ENCODE measurements at regions not wholly inside any gene's neighbourhood (a gene's known extent, or its start where the extent isn't known, plus 50 kb on each side); places are given as distances from the start of the nearest gene placed in this dataset.
"Not testable (repeated sequence)": the region's sequence is repeated elsewhere in the genome, so short reads cannot be mapped to it uniquely, and the experiment has no call there.

- no peak for DNase-seq (ENCODE audit: low spot score)
These were observed 570.1 kb upstream of the SOX9 start for GRCh38 chr17:71550675-71551074.

DNA sequence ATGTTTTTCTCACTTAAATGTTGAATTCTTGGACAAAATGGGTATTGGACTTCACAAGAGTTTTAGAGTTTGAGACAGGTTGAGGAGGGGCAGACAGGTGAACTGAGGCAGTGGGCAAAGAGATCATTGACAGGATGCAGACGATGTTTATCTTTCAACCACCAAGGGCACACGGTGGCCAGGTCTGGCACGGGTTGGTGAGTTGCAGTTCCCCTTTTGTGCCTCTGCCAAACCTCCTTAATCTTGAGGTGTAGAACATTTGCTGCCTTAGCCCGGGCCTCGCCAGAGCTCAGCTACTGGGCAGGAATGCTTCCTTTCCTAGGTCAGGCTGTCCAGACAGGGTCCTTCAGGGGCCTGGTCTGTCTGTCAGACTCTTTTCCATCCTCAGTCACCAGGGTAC lies 567.4 kb upstream of the SOX9 start:
- DNase-seq (ENCODE audit: low spot score) = no peak

DNA sequence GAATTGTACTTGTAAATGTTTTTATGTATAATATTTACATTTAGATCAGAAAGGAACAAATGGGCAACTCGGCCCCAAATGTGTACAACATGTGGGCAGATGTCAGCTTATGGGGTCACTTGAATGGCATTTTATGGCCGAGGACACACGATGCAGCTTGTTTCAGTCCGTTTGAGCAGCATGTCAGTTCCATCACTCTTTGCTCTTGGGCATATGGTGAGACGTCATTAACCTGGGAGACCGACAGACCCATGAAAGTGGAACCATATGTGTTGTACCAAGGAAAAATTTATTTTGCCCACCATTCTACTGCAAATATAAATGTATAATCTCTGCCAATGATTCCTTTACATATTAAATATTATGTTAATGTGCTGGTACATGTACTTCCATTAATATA lies 561.9 kb upstream of the SOX9 start:
- no peak for DNase-seq (ENCODE audit: low spot score)

GRCh38 chr17:71572343-71572742 lies 548.5 kb upstream of the SOX9 start:
- no peak for DNase-seq (ENCODE audit: low spot score)

DNA sequence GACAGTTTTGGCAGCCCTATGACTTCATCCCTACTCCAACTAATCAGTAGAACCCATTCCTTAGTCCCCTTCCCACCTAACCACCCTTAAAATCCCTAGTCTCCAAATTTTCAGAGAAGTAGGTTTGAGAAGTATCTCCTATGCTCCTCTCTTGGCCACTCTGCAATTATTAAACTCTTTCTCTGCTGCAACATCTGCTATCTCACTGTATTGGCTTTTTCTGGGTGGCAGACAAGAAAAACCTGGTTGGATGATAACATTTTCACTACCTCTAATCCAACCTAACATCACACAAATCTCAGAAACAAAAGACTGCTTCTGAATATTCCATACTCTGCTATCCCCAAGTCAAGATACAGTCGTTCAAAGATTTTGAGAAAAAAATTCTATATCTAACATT lies 542.4 kb upstream of the SOX9 start:
- no peak for DNase-seq (ENCODE audit: low spot score)

- DNase-seq (ENCODE audit: low spot score) = no peak
These were observed 540.6 kb upstream of the SOX9 start for GRCh38 chr17:71580220-71580619.

DNA sequence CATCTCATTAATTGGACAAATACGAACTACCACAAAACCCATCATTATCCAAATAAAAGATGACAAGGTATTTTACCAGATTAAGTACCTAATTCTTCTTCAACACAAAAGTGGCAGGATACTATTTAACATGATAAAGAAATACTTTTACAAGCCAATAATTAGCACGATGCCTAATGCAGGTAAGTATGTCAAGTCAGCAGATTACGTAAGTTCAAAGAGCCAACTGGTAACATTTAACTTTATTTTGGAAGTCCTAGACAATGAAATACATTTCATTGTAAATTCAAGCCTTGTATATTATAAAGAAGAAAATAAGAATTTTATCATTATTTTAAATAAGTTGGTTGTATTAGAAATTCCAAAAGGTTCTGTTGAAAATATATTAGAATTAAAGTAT lies 535.3 kb upstream of the SOX9 start:
- DNase-seq (ENCODE audit: low spot score) = no peak

DNA sequence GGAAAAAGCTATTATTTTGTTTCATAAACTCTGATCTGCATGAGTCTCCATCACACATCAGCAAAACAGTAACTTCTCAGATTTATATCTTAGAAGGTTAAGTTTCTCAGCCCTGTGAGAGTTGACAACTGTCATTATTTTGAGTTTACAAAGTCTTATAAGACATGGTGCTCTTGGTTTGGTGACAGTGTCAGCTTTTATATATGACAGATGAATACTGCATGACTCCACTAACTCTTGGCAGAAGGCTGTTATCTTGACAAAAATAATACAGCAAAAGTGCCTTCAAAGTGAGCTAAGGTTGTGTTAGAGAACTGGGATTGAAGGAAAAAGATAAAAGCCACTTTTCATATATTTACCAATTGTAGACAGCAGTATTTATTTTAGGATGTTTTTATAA lies 528.4 kb upstream of the SOX9 start:
- no peak for DNase-seq (ENCODE audit: low spot score)

DNA sequence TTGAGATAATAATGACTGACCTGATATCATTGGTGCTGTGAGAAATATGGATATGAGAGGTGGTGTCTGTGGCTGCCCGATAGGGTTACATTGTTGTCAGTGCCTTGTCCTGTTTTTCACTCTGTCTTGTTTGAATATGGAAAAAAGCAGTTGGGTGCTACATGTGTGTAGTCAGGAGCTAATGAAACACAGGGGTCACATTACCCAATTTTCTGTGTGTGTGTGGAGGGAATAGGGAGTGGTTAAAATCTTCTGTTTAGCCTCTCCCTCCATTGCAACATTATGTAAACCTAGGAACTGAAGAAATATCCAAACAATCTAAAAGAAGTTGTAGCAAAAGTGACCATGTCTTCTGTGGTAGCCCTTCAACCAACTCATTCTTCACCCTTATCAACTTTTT lies 527.7 kb upstream of the SOX9 start:
- DNase-seq (ENCODE audit: low spot score) = no peak

DNA sequence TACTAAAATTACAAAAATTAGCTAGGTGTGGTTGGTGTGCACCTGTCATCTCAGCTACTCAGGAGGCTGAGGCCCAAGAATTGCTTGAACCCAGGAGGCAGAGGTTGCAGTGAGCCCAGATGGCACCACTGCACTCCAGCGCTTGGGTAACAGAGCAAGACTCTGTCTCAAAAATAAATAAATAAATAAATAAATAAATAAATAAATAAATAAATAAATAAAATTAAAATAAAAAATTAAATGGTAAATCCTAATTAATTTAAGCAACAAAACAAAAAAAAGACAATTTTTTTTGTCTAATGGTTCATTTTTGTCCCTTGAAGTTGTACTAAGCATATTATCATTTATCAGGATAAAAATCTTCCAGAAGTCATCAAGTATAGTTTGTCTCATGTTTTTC lies 521.2 kb upstream of the SOX9 start:
- DNase-seq (ENCODE audit: low spot score) = not testable (repeated sequence)

DNA sequence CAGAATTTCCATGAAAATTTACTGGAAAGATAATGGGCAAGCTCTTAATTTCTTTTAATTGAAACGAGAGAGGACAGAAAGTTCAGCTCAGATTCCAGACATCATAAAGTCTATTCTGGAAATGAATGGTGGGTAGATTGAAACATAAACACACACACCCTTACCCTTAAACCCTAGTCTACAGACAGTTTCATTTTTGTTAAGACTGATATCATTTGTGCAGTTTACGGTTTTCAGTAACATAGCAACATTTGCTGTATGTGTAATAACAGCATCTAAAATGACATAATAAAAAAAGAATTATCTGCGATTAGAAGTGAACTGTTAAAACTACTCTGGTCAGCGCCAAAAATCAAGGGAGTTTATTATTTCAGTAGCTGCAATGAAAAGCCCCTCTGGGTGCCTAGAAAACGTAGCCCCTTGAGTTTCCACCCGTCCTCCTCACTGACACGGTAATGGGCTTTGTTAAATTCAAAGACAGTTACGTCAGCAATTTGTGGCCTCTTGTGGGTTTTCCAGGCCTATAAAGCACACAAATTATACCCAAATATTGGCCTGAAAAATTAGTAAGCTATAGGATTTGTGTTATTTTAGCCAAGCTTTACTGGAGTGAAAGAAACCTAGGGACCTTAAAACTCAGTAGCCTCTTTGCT lies 520.6 kb upstream of the SOX9 start:
- no peak for DNase-seq (ENCODE audit: low spot score)

- no peak for DNase-seq (ENCODE audit: low spot score)
These were observed 518.8 kb upstream of the SOX9 start for GRCh38 chr17:71601894-71602504.

- DNase-seq (ENCODE audit: low spot score) = no peak
These were observed 506.8 kb upstream of the SOX9 start for GRCh38 chr17:71613996-71614395.

- no peak for DNase-seq (ENCODE audit: low spot score)
These were observed 505.0 kb upstream of the SOX9 start for GRCh38 chr17:71615820-71616219.

GRCh38 chr17:71617767-71618166 lies 503.1 kb upstream of the SOX9 start:
- DNase-seq (ENCODE audit: low spot score) = not testable (repeated sequence)

DNA sequence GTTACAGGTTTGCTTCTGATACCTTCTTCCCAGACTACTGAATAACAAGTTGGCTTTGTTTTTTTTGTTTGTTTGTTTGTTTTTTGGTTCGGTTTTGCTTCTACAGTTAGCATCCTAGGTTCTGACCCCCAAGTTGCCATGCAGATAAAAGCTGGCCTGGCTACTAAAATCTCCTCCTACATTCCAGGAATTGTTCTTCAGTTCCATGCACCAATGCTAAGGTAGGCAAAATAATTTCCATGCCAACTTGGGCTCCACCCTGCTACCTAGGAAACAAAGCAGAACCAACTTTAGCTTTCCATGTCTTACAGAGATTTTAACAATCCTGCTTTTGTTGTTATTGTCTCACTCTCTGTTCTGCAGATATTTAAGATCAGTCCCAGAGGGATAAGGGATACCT lies 495.5 kb upstream of the SOX9 start:
- DNase-seq (ENCODE audit: low spot score) = no peak

DNA sequence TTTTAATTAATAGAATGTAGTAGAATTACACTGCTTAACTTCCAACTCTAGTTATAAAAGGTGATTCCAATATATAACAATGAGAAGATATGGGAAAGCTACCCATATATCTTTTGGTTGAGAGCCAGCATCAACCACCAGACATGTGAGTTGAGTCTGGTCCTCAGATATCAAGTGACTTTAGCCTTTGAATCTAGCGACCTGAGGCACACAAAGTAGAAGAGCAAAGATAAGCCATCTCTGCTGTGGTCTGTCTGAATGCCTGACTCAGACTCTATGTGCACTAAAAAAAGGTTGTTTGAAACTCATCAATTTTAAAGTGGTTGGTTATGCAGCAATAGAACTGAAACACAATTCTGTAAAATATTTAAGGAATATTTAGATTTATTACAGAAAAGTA lies 492.5 kb upstream of the SOX9 start:
- DNase-seq (ENCODE audit: low spot score) = no peak

DNA sequence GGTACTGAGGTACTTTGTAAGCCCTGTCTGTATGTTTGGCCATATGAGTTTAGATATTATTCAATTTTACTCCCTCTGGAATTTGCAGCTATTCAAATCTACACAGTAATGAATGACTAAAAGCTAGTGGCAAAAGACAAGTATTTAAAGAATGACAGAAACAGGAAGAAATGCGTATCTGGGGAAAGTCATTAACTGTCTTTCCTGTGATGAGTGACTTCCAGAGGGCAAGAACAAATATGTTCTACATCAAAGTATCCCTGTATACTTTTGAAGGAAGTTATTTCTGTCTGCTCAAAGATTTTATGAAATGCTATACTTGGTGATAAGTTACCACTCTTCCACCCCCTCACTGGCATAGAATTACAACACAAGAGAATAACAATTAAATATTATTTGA lies 489.3 kb upstream of the SOX9 start:
- DNase-seq (ENCODE audit: low spot score) = no peak

DNA sequence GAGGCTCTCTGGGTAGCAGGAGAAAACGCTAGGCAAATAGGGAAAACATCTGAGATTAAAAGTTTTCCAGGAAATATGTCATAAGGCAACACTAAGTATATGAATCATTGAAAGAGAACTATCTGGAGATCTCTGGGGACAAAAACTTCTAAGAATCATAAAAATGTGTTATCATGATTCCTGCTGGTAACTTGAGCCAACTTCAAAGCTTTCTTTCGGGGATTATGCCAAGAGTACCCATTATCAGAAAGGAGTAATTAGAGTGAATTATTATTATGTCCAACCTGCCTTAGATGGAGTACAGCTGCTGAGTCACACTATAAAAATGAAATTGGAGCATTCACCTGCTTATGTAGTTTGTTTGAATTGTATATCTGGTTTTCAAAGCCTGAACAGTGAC lies 488.5 kb upstream of the SOX9 start:
- no peak for DNase-seq (ENCODE audit: low spot score)

DNA sequence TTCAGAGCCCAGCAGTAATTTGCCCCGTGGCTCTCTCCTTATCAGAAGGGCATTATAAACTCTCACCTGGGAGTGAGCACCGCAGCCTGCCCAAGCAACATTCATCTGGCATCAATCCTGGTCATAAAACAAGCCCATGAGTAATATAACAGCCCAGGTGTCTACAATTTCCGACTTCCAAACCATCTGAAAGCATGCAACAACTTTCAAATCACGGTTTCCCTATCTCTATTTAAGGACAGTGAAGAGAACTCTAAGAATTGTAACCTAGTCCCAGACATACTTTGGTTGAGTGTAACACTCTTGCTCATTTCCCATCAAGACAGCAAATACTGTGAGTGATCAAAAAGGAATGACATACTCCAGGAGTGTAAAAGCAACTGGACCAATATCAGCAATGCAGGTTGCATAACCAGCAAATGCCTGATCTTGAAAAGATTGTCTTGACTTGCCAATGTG lies 487.4 kb upstream of the SOX9 start:
- no peak for DNase-seq (ENCODE audit: low spot score)

DNA sequence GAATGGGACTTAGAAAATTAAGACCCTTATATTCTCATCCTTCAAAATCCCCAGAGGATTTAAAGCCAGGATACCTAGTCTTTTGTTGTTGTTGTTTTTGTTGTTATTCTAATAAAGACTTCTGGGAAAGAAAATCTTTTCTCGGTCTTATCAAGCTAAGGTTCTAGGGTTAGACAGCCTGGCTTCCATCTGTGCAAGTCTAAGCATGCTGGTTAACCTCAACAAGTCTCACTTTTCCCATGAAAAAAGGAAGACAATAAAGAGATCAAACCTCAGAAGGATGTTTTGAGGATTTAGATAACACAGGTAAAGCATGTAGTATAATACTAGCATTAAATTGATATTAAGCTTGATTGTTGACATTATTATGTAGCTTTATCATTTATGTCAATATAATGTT lies 486.4 kb upstream of the SOX9 start:
- no peak for DNase-seq (ENCODE audit: low spot score)

GRCh38 chr17:71635187-71635586 lies 485.6 kb upstream of the SOX9 start:
- DNase-seq (ENCODE audit: low spot score) = no peak

GRCh38 chr17:71636644-71637043 lies 484.2 kb upstream of the SOX9 start:
- no peak for DNase-seq (ENCODE audit: low spot score)

GRCh38 chr17:71638668-71639067 lies 482.2 kb upstream of the SOX9 start:
- DNase-seq (ENCODE audit: low spot score) = no peak
